Limb (tissue), 2 donors: ENCODE measurements at regions not wholly inside any gene's neighbourhood (a gene's known extent, or its start where the extent isn't known, plus 50 kb on each side); places are given as distances from the start of the nearest gene placed in this dataset.

ENCODE experiments used
- DNase-seq, 2 donors: peaks; one replicate each; pipeline ENCODE4 v3.0.0-alpha.2; 2016; ENCODE audit errors: extremely low spot score in 2 of 2

DNA sequence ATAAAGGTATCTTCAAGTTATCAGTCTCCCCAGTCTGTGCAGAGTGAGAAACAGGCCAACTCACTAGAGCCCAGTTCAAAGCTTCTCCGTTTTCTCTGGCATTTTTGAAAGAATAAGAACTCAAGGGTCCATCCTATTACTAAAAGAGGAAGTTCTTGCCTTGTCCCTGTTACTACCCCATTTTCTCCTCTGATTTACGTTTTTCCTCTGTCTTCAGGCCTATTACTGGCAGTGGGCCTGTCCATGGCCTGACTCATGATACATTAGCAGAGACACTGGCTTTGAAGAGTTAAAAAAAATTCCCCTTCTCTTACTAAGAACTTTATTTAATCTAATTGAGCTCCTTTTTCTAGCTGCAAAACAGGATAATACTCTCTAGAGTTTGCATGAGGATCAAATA, 624.0 kb upstream of the KLF4 start:
- no peak for DNase-seq

DNA sequence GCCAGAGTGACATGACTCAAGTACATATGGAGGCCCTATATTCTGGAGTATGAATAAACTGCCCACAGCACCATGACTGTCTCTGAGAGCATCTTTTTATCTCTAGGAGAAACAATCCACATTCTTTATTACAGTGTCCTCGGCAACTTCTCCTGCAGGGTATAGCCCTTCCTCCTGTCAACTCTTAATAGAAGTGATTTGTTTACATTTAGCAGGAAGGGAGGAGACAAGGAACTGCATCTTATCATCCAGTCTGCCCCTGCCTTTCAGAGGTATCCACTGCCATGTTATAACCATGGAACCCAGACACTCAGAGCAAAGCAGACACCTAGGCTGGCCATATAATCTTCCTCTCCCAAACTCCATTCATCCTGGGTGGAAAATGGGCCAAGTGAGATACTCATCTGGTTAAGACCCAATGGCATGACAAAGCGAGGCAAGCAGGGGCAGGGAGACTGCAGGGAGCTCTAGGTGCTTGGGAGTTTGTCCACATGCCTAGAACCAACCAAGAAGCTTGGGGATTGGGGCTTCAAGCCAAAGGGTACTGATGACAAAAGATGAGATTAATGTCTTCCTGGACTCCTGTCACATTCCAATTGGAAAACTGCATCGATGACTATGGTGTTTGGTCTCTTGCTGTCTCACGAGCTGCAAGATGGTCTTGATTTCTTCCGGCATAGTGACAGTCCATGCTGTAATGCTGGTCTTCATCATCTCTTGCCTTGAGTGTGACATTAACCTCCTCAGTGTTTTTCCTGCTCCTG, 620.5 kb upstream of the KLF4 start:
- DNase-seq, result no peak

DNA sequence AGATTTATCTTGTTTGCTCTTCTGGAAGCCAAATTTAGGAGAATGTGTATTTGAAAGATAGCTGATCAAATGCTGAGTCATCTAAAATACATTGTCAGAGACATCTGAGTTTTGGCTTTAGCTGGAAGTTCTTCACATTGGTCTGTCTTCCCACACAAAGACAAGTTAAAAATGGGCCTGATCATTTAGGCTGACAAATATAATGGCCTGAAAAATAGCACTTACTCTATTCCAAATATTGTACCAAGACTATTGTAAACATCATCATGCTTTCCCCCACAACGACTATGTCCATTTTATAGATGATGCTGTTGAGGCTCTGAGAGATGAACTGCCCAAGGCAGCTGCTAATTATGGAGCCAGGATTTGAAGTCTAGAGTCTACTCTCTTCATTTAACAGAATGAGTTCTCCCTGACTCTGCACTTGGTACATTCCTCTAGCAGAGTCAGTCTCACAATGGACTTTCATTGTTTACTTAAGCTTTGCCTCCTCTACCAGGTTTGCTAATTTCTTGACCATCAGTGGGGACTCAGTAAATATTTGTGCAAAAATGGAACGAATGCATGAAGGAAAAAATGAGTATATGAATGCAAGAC, 619.4 kb upstream of the KLF4 start:
- DNase-seq, result no peak

DNA sequence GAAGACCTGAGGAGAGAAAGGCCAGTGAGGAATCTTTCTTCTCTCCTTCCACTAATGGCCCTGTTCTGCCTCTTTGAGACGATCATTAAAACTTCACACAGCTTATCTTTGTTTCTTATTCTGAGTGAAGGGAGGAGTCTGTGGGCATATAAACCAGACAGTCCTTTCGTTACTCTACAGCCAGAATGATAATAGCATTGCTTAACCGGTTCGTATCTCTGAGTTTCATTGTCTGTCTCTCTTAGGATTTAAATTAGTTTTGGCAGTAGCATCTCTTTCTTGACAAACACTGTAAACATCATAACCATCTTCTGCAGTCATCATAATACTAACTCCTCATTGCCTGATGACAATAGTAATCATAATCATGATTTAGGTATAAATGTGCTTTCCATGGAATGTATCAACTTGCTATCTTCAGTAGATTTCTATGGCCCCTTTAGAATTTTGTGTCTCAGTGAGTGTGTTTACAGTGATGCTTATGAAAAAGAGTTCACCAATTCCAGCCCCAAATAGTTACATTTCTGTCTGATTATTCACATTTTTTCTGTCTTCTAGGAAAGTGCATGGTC, 618.8 kb upstream of the KLF4 start:
- no peak for DNase-seq

DNA sequence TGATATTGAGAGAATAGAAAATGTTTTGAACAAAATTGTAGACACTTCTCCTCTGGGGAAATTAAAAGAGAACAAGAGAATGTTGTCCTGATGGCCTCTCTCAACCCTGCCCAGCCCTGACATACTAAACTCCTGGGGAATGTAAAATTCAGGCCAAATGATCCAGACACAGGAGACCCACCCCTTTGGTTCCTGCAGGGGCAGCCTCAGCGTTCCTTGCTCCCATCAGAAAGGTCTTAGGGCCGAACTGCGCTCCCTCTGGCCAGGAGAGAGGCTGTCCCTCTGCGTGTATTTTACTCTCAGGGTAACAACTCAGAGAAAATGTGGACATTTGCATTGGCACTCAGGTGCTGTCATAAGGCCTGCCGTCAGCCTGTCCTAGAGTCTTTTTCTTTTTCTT, 616.3 kb upstream of the KLF4 start:
- no peak for DNase-seq

DNA sequence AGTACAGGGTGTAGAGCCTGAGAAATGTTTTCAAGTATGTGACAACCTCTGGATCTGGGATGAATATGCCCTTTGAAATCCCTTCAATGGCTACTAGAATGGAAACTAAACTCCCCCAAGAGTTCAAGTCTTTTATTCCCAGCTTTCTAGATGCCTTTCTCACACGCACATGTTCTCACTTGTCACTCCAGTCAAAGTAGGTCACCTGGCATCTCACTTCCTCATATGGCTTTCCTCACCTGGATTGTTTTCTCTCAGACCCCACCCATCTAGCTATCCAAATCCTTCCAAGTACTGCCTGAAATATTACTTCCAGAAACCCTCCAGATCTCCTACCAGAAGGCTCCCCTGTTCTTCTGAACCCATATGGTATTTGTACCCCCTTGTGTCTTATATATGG, 615.4 kb upstream of the KLF4 start:
- no peak for DNase-seq

DNA sequence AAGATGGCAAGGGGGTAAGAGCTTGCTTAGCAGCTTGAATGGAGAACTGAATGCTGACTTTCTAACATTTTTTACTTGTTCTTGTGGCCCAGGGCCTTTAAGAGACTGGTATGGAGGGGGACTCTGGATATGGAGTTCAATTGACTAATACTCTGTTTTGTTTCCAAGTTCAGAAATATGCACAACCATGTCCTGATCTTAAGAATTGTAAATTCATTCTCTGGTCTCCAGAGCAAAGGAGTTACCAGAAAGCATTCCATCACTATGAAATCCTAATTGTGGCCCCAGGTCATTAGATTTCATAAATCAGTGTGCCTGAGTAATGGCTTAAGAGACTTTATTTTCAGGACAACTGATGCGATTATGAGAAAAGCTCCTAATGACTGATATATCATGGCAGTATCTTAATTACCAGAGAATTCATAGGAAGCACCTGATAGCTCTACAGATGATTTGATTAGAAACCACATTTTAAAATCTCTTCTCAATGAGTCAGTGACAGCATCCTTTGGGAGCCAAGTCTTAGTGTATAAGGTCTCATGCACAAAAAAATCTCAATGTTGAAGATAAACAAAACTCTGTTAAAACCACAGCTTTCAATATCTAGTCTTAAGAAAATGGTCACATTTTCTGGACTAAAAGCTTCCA, 613.6 kb upstream of the KLF4 start:
- no peak for DNase-seq

DNA sequence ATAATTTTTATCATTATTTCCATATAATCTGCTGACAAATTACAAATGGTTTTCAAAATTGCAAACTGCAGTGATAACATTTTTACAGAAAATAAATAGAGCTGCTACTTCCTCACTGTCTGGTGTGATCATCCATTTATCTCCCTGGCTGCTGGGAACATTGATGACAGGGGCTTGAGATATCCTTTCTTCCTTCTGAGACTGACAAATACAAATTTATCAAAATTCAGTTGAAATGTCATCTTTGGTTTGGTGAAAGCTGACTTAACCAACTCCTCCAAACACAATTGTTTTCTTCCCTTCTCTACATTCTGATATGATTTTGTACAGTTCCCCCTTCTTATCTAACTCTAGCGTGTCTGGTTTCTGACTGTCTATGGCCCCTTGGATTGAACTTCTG, 611.8 kb upstream of the KLF4 start:
- no peak for DNase-seq

DNA sequence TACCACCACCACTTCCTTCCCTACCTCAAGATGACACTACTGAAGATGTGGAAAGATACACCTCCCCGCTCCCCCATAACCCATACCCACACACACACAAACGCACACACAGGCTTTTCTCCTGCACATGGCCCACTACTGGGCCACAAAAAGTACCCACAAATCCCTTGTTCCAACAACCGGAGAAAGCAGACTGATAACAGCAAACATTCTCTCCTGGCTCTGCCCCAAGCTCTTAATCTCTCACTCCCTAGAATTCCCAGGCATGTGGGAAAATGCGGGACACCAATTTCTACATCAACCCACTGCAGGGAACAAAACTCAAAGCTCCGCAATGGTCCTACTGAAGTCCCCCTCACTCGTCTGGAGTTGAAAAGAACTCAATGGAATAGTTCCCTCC, 611.0 kb upstream of the KLF4 start:
- DNase-seq, result no peak

DNA sequence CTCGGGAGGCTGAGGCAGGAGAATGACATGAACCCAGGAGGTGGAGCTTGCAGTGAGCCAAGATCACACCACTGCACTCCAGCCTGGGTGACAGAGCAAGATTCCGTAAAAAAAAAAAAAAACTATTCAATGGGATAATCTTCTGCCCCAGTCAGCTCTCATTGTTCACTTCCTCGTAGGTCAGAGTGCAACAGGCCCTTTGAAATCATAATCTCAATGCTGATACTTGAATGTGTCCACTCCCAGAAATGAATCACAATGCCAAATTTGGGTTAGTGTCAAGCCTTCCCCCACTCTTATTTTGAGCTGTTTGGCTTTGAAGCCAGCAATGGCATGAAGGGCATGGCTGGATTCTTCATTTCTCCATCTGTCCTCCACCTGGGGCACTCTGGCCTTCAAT, 610.3 kb upstream of the KLF4 start:
- no peak for DNase-seq

DNA sequence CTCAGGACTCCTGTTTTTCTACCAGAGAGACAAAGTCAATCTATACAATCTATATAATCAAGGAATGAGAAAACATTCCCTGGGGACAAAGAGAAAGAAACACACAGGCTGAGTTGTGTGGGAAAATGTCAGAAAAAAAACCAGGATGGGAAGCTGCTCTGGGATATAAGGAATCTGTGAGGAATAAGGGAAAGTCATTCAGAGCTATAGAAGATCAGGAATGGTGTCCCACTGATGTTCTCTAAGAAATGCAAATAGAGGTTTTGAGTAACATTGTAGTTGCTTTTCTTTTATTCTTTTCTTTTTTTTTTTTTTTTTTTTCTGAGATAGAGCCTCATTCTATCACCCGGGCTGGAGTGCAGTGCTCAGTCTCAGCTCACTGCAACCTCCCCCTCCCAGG, 605.9 kb upstream of the KLF4 start:
- DNase-seq, result no peak

DNA sequence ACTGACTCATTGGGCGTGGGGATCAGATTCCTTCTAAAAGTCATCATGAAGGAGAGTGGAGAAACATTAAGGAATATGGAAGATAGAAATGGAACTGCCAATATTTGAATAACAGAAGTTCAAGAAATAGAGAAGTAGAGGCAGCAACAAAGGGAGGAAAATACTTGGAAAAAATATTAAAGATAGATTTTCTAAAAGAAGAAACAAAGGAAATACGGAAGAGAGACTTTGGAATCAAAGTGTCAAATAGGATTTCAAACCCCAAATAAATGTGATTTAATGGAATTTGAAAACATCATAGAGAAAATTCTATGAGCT, 605.1 kb upstream of the KLF4 start:
- no peak for DNase-seq

DNA sequence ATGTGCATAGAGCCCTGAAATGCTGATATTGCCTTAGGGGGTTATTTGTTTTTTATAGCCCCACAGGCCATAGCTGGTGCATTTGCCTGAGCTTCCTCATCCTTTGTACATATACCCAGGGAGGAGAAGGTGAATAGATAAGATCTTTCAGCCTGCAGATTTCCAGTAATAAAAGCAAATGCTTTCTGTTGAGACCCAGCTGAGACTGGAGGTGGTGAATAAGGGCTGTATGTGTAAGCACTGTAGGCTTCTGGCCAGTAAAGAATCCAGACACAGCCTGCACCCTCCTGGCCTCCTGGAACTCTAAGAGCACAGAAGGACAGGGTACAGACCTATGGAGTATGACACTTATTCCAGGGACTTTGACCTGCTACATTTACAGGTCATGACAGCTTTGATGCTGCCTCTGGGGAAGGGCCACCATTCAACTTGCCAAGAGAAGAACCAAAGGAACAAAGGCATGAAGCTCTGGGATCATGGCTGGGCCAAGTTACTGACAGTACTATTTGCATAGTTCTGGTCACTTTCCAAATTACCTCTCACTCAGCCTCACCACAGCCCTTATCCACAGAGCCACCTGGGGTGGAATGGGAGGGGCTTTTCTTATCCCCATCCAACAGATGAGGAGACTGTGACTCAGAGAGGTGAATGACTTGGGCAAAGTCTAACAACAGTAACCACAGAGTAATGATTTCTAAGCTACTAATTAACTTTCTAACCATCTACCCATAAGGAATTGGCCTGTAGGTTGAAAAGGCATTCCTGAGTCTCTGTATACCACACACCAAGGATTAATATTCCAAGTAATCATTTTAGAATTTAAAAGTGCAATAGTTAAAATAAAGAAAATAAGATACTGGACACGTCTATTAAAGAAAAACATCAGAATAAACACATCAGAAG, 604.5 kb upstream of the KLF4 start:
- DNase-seq, result no peak

DNA sequence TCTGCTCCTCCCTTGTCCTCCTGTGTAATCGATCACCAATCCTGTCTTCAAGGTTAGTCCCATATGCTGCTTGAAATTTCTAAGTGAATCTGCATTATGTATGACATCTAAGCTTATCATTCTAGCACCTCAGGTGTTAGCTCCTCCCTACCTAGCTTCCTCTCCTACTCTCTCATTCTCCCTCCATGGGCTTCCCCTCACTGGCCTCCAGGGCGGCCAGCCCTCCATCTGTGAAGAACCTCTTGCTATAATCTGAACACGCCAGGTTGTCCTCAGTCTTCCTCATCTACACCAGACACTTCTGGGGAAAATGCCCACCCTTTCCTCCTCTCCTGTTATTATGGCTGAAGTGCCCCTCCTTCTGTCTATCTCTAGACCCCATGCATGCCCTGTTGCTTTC, 599.3 kb upstream of the KLF4 start:
- DNase-seq, result no peak

DNA sequence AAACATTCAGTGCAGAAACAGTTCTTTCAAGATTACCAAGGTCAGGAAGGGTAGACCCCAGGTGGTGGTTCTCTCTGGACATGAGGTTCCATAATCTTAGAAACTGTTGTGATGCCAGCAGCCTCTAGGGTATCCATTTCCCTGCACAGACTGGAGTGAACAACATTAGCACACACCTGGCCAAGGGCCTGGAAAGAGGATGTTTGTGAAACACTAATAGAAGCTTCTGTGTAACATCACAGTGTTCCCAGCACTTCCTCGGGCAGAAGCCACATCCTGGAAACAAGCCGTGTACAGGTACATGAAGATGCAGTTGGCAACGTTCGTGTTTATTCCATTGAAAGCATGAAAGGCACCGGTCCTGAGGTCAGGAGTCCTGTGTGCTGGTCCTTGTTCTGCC, 598.2 kb upstream of the KLF4 start:
- no peak for DNase-seq

DNA sequence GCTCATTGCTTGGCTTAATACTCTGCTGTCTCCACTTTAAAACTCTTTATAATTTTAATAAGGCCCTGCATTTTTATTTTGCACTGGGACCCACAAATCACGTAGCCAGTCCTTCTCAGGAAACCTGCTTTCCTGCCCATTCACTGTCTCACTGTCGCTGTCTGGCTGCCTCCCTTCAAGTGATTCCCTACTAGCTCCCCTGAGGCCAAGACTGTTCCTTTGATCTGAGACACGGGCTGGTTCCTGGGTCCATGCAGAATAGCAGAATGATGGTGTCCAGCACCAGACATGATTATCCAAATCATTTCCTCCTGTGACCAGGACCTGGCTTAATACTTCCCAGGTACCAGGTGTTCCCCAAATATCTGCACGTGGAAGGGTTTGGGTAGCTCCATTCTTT, 597.1 kb upstream of the KLF4 start:
- no peak for DNase-seq

DNA sequence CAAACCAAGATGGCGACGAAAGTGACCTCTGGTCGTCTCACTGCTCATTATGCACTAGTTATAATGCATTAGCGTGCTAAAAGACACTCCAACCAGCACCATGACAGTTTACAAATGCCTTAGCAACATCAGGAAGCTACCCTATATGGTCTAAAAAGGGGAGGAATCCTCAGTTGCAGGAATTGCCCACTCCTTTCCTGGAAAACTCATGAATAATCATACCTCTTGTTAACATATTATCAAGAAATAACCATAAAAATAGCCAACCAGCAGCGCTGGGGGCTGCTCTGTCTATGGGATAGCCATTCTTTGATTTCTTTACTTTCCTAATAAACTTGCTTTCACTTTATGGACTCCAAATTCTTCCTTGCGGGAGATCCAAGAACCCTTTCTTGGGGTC, 595.7 kb upstream of the KLF4 start:
- DNase-seq, result no peak

DNA sequence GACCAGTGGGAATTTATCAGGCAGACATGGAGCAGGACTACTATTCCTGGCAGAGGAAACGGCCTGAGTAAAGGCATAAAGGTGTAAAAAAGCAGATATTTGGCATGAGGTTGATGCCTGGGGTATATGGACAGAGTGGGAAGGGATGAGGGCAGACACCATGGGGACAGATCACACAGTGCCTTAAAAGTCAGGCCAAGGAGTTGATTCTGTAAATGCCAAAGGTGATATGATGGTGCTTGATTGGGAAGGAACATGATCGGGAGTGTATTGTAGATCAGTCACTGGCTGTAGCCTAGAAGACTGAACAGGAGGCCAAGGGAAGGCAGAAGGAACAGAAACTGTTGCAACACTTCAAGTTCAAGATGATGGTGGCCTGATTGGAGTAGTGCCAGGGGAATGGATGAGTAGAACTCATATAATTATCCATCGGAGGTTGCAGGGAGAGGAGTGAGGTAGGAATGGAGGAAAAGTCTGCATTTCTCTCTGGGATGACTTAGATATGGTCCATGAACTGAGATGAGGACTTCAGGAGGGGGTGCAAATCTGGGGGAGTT, 594.3 kb upstream of the KLF4 start:
- DNase-seq, result no peak

DNA sequence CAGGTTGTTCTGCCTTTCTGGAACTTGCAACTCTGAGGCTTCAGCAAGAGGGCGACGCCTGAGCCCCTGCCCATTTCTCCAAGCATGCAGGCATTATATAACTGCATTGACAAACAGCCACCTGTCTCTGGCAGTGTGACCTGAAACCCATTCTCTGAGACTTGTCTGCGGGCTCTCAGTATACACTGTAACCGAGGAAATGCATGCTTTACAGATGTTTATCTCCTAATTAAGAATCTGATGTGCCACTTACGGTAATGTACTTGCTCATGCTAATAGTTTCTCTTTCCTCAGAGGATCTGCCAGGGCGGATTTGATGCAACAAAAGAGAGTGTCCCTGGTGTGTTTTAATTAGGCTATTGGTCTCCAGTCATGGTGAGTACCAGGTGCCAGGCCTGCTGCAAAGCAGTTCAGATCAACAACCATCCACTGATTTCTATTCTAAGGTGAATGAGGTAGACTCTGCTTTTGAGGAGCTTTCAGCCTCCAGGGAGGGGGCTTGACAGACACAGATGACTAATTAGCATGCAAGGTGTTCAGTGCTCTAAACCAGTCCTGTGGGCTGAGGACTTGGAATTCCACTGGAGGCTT, 593.7 kb upstream of the KLF4 start:
- no peak for DNase-seq

DNA sequence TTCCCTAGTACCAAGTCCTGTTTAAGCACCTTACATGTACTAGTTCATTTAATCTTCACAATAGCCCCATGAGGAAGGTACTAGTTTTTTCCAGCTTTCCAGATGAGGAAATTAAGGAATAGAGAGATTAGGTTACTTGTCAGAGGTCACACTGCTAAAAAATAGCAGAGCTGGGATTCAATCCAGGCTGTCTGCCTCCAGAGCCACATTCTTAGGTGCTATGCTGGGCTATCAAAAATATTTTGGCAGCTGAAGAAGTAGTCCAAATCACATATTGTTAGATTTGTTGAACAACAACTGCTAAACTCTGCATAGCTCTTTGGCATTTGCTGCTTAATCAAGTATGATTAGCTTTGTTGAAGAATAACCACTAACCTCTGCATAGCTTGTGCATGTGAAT, 591.5 kb upstream of the KLF4 start:
- no peak for DNase-seq

DNA sequence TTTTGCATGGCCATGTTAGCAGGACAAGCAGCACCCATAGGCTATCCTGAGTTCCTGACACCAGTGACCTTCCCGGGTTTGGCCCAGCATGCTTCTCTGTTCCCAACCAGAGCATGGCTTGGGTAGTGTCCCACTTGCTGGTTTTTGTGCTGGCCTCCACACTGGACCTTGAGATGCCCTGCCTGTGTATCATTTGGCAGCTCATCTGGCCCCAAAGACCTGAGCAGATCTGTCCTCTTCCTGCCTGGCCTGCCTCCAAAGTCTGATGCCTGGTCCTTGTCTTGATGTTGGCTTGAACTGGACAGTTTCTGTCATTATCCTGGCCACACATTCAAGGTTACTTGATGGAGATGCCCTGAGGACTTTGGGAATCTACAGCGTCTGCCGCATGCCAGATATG, 590.7 kb upstream of the KLF4 start:
- DNase-seq, result no peak
